ENCODE measurements at regions not wholly inside any gene's neighbourhood (a gene's known extent, or its start where the extent isn't known, plus 50 kb on each side); places are given as distances from the start of the nearest gene placed in this dataset.

DNA sequence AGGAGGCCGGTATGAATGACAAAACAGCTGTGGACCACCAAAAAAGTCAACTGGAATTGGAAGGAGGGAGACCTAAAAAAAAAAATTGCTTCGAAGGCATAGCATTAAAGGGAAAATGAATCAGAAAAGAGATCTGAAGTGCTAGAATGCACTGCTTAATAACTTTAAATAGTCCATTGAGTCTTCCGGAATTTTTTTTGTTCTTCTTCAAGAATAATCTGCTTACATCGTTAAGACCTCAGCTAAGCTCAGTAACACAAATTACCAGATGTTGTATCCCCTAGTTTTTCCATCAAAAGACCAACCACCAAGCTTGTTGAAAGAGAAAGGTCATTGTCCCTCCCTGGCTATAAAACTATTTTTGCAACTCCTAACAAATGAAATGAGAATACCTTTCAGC is 560.5 kb downstream of the NR2F2 start:
- no TSS peak for BruUV-seq (replicated peaks)
- Histone ChIP-seq H3K9me3 (no peaks in the 10 kb centered on the region), H3K36me3 (ENCODE audit: control insufficient read depth, insufficient read depth, low read length) (no peaks in the 10 kb centered on the region), H3K4me1 (no peaks in the 10 kb centered on the region), H3K4me3 (ENCODE audit: low read depth, low read length) (no peak overlapping the region), H3K27me3 (replicated peaks; ENCODE audit: control insufficient read depth, insufficient read depth, low read length) (no peaks in the 10 kb centered on the region)
- no peaks in the 10 kb centered on the region for H3K9me3 Mint-ChIP-seq (ENCODE audit: unreplicated experiment)
- H3K27me3 Mint-ChIP-seq (ENCODE audit: insufficient read depth, unreplicated experiment): no peaks in the 10 kb centered on the region
- no peaks in the 10 kb centered on the region for H3K36me3 Mint-ChIP-seq (ENCODE audit: insufficient read depth, unreplicated experiment)
- H3K27ac Mint-ChIP-seq (ENCODE audit: unreplicated experiment): no peak overlapping the region
- no peak overlapping the region for H3K4me3 Mint-ChIP-seq (ENCODE audit: unreplicated experiment)
- intact Hi-C loops (cut with micrococcal nuclease; ENCODE audit: unreplicated experiment): no loop called here
- no peak for DNase-seq
- no peaks in the 10 kb centered on the region for H3K4me1 Mint-ChIP-seq (ENCODE audit: low read depth, unreplicated experiment)
- POLR2A ChIA-PET: no interaction called here
- TF ChIP-seq, protein P1, sequence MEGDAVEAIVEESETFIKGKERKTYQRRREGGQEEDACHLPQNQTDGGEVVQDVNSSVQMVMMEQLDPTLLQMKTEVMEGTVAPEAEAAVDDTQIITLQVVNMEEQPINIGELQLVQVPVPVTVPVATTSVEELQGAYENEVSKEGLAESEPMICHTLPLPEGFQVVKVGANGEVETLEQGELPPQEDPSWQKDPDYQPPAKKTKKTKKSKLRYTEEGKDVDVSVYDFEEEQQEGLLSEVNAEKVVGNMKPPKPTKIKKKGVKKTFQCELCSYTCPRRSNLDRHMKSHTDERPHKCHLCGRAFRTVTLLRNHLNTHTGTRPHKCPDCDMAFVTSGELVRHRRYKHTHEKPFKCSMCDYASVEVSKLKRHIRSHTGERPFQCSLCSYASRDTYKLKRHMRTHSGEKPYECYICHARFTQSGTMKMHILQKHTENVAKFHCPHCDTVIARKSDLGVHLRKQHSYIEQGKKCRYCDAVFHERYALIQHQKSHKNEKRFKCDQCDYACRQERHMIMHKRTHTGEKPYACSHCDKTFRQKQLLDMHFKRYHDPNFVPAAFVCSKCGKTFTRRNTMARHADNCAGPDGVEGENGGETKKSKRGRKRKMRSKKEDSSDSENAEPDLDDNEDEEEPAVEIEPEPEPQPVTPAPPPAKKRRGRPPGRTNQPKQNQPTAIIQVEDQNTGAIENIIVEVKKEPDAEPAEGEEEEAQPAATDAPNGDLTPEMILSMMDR (IDR thresholded peaks at IDR 0.05; ENCODE audit: insufficient read depth in 1 of 2, low read depth in 1 of 2, low read length in 1 of 2, severe bottlenecking in 1 of 2, unreplicated experiment in 1 of 2): no peak
- CTCF ChIA-PET: no interaction called here

DNA sequence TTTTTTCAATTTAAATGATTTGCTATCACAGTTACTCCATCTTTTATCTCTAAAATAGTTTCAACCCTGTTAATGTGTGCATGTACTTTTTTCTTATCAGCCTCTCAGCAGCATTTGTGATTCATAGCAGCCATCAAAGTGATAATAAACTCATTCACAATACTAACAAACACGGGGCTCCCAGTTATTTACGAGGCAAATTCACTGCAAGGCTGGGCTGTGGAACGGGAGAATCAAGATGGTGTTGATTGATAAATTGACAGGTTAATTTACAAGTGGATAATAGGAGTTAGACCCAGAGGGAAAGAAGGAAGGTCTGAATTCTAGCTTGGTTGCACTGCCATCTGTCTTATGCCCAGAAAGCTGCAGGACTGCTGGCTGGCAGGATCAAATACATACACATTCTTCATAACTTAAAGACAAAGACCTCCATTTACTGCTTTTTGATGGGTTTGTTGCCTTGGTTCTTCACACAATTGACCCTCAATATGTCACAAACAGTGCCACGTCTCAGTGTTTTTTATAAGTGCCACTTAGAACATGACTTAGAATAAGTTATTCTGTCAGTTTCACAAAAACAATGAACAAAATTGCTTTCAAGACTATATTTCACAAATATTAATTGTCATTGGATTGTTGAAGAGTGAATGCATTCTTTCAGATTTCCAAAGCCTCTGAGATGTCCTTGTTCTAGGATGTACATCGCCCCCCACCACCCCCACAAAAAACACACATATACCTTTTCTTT is 562.8 kb downstream of the NR2F2 start:
- Mint-ChIP-seq H3K4me3 (ENCODE audit: unreplicated experiment) (no peak overlapping the region), H3K27me3 (ENCODE audit: insufficient read depth, unreplicated experiment) (no peaks in the 10 kb centered on the region), H3K36me3 (ENCODE audit: insufficient read depth, unreplicated experiment) (no peaks in the 10 kb centered on the region), H3K9me3 (ENCODE audit: unreplicated experiment) (no peaks in the 10 kb centered on the region), H3K4me1 (ENCODE audit: low read depth, unreplicated experiment) (no peaks in the 10 kb centered on the region), H3K27ac (ENCODE audit: unreplicated experiment) (no peak overlapping the region)
- H3K27me3 ChIP-seq (replicated peaks; ENCODE audit: control insufficient read depth, insufficient read depth, low read length): no peaks in the 10 kb centered on the region
- H3K4me3 ChIP-seq (ENCODE audit: low read depth, low read length): no peak overlapping the region
- DNase-seq: peak in 1 of 2 experiments; percentile 18
- CTCF ChIA-PET: no interaction called here
- no peaks in the 10 kb centered on the region for H3K9me3 ChIP-seq
- no peaks in the 10 kb centered on the region for H3K4me1 ChIP-seq
- intact Hi-C loops (cut with micrococcal nuclease; ENCODE audit: unreplicated experiment): no loop called here
- POLR2A ChIA-PET: no interaction called here
- no peaks in the 10 kb centered on the region for H3K36me3 ChIP-seq (ENCODE audit: control insufficient read depth, insufficient read depth, low read length)
- BruUV-seq (replicated peaks): no TSS peak
- TF ChIP-seq, protein P1 (IDR thresholded peaks at IDR 0.05; ENCODE audit: insufficient read depth in 1 of 2, low read depth in 1 of 2, low read length in 1 of 2, severe bottlenecking in 1 of 2, unreplicated experiment in 1 of 2): peak; percentile 35 to 40

DNA sequence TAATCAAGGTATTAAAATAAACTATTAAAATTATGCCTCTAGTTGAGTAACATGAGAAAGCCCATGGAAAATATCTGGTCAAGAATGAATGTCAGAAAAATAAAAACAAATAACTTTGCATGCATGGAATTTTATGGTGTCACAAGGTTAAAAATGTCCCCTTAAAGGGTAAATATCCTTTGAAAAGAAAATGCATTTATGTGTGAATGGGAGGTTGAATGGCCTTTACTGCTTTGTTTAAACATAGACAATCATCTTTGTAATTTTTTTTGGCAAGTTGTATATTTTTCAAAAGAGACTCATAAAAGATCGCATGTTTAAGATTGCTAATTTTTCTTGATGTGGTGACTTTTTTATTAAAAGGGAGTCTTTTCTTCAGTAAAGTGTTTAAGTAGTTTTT is 564.2 kb downstream of the NR2F2 start:
- Histone ChIP-seq H3K36me3 (ENCODE audit: control insufficient read depth, insufficient read depth, low read length) (no peaks in the 10 kb centered on the region), H3K27me3 (replicated peaks; ENCODE audit: control insufficient read depth, insufficient read depth, low read length) (no peaks in the 10 kb centered on the region), H3K9me3 (no peaks in the 10 kb centered on the region), H3K4me3 (ENCODE audit: low read depth, low read length) (no peak overlapping the region), H3K4me1 (no peaks in the 10 kb centered on the region)
- POLR2A ChIA-PET: no interaction called here
- CTCF ChIA-PET: no interaction called here
- BruUV-seq (replicated peaks): no TSS peak
- intact Hi-C loops (cut with micrococcal nuclease; ENCODE audit: unreplicated experiment): no loop called here
- H3K4me1 Mint-ChIP-seq (ENCODE audit: low read depth, unreplicated experiment): no peaks in the 10 kb centered on the region
- H3K9me3 Mint-ChIP-seq (ENCODE audit: unreplicated experiment): no peaks in the 10 kb centered on the region
- H3K36me3 Mint-ChIP-seq (ENCODE audit: insufficient read depth, unreplicated experiment): no peaks in the 10 kb centered on the region
- DNase-seq: no peak
- no peak overlapping the region for H3K27ac Mint-ChIP-seq (ENCODE audit: unreplicated experiment)
- no peak overlapping the region for H3K4me3 Mint-ChIP-seq (ENCODE audit: unreplicated experiment)
- TF ChIP-seq, protein P1 (IDR thresholded peaks at IDR 0.05; ENCODE audit: insufficient read depth in 1 of 2, low read depth in 1 of 2, low read length in 1 of 2, severe bottlenecking in 1 of 2, unreplicated experiment in 1 of 2): no peak
- no peaks in the 10 kb centered on the region for H3K27me3 Mint-ChIP-seq (ENCODE audit: insufficient read depth, unreplicated experiment)
